ENCODE measurements at regions not wholly inside any gene's neighbourhood (a gene's known extent, or its start where the extent isn't known, plus 50 kb on each side); places are given as distances from the start of the nearest gene placed in this dataset.
A peak's percentile ranks its signal among the peaks of the same experiment; 100 is the strongest.
"Not testable (repeated sequence)": the region's sequence is repeated elsewhere in the genome, so short reads cannot be mapped to it uniquely, and the experiment has no call there.

GRCh38 chr16:25431472-25431871 lies 173.8 kb upstream of the ZKSCAN2 start:
- no peak for DNase-seq

DNA sequence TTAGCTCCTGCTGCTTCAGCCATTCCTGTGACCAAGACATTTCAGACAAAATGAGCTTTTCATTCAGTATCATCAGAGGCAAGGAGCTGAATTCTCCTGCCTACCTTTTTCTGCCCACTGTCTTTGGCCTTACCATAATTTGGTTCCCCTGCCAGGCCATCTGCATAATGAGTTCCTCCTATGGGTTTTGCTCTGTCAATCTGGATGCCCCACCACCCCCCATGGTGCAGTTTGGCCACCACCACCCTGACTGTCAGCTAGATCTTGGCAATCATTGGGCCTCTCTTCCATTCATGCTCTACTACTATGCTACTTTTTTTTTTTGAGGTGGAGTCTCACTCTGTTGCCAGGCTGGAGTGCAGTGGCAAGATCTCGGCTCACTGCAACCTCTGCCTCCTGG lies 169.2 kb upstream of the ZKSCAN2 start:
- DNase-seq, result no peak

- DNase-seq, result no peak
Measured at GRCh38 chr16:25419681-25420080, 162.0 kb upstream of the ZKSCAN2 start.

- DNase-seq, result no peak
Measured at GRCh38 chr16:25419153-25419552, 161.5 kb upstream of the ZKSCAN2 start.

DNA sequence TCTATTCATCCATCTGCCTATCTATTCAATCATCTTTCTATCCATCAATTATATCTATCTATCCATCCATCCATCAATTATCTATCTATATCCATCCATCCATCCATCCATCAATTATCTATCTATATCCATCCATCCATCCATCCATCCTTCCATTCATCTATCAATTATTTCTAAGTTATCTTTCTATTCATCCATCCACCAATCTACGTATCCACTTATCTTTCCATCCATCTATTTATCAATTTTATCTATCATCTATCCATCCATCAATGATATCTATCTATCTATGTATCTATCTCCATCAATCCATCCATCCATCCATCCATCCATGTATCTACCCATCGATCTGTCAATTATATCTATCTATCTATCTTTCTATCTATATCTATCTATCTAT lies 158.4 kb upstream of the ZKSCAN2 start:
- no peak for DNase-seq

- no peak for DNase-seq
Measured at GRCh38 chr16:25413975-25414374, 156.3 kb upstream of the ZKSCAN2 start.

- DNase-seq, result no peak
Measured at GRCh38 chr16:25413133-25413532, 155.5 kb upstream of the ZKSCAN2 start.

DNA sequence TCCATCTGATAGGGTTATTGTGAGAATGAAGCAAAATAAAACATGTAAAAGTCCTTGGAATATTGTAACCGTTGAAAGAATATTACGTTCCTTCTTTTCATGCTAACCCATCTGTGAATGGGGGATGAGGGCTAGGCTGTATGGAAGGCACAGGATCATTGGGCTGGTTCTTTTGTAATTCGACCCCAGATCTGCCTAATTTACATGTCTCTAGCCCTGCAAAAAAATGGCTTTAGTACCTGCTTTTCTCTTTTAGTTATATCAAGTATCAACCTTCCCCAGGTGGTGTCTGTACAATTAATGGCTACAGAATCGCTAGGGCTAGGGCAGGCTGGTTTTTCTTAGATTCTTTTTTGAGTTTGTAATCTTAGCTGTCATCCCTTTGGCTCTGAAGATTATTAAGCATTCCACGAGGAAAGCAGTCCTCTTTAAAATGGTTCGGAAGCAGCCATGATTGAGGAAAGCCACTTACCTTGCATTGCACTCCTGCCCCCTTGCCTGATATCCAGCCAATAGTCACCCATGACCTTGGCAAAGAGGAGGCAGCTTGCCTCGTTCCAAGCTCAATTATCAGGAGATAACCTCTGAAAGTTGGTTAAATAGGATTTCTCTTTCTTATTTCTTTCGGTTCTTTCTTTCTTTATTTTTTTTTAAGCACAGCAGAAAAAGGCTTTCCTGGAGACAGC lies 153.9 kb upstream of the ZKSCAN2 start:
- no peak for DNase-seq

GRCh38 chr16:25403852-25404251 lies 146.2 kb upstream of the ZKSCAN2 start:
- no peak for DNase-seq

DNA sequence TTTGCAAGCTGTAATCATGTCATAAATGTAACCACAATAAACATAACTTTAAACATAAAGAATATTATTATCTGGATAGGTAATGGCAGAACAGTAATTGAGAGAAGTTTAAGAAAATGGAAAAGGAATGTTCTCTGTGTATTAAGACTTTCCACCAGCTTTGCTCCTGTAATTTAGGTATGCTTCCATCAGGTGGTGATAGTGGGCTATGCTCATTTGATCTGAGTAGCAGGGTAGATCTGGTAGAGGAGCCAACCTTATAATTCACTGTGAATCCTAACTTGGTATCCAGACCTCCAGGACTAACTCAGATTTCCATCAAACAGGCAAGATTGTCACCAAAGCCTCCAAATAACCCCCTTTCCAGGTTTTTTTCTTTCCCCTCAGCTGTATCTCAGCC lies 137.9 kb upstream of the ZKSCAN2 start:
- peak; percentile 2 for DNase-seq

DNA sequence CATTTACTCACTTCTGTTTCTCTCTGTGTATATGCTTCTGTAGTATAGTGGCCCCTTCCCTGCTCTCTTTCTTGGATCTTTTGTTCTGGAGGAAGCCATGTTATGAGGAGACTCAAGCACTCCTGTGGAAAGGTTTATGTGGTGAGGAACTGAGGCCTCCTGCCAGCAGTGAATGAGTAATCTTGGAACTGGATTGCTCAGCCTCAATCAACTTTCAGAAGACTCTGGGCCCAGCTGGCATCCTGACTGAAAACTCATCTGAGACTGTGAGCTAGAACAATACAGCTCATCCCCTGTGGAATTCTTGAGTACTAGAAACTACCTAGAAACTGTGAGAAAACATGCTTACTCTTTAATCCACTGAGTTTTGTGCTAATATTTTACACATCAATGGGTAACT lies 133.1 kb upstream of the ZKSCAN2 start:
- DNase-seq, result no peak

- no peak for DNase-seq
Measured at GRCh38 chr16:25374556-25374955, 116.9 kb upstream of the ZKSCAN2 start.

GRCh38 chr16:25372716-25373115 lies 115.1 kb upstream of the ZKSCAN2 start:
- no peak for DNase-seq

GRCh38 chr16:25371342-25371741 lies 113.7 kb upstream of the ZKSCAN2 start:
- DNase-seq, result no peak

DNA sequence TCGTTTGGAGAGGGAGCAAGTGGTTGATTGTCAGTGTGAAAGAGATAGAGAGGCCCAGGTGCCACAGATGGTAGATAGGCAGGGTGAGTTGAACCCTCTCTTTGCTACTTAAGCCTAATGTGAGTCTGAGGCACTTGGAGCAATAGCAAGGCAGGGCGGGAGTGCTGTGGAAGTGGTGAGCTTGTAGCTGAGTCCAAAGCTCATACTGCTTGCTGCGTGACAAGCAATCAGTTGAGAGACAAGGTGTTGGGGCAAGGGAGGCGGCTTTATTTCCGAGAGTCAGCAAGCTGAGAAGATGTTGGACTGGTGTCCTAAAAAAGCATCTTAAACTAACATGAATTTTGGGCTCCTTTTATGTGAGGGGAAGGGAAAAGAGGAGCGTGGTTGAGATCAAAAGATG lies 112.9 kb upstream of the ZKSCAN2 start:
- DNase-seq, result no peak

DNA sequence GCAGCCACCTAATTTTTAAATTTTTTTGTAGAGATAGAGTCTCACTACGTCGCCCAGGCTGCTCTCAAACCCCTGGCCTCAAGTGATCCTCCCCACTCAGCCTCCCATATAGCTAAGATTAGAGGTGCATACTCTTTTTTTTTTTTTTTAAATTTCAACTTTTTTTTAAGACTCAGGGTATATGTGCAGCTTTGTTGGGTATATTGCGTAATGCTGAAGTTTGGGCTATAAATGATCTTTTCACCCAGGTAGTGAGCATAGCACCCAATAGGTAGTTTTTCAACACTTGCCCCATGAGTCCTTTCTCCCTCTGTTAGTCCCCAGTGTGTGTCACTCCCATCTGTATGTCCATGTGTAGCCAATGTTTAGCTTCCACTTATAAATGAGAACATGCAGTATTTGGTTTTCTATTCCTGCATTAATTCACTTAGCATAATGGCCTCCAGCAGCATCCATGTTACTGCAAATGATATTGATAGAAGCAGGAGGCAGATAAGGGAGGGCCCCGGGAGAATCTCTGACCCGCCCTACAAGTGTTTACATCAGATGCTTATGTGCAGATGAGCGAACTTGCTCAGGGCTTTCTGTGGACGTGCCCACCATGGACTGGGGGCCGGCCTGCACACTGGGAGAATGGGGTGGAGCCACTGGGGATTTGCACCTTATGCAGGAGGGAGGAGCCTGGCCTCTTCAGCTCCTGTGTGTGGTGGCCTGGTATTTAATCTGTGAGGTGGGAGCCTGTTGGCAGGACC lies 110.3 kb upstream of the ZKSCAN2 start:
- no peak for DNase-seq

- no peak for DNase-seq
Measured at GRCh38 chr16:25366078-25366477, 108.4 kb upstream of the ZKSCAN2 start.

DNA sequence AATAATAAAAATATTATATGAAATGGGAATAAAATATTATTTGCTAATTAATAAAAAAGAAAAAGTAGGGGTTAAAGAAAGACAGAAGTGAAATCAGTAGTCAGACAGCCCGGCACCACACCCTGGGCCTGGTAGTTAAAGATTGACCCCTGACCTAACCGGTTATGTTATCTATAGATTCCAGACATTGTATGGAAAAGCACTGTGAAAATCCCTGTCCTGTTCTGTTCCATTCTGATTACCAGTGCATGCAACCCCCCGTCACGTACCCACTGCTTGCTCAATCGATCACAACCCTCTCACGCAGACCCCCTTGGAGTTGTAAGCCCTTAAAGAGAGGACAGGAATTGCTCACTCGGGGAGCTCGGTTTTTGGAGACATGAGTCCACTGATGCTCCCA lies 101.9 kb upstream of the ZKSCAN2 start:
- DNase-seq, result not testable (repeated sequence)

DNA sequence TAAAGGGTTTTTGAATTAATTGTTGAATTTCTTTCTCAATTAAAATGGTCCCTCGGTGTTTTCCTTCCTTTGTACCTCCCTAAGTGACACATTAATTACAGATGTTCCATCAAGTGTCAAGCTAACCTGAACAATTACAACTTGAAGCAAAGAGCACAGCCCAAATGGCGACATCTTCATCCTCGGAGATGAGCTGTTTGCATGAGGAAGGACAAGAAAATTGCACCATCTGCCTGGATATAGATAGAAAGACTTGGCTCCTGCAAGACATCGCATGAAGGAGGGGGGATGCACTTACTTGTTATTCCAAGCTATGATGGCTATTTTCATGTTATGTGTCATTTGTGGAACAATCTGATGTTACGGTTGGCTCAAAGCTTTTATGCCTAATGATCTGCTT lies 86.4 kb upstream of the ZKSCAN2 start:
- no peak for DNase-seq

GRCh38 chr16:25340973-25341372 lies 83.3 kb upstream of the ZKSCAN2 start:
- no peak for DNase-seq

DNA sequence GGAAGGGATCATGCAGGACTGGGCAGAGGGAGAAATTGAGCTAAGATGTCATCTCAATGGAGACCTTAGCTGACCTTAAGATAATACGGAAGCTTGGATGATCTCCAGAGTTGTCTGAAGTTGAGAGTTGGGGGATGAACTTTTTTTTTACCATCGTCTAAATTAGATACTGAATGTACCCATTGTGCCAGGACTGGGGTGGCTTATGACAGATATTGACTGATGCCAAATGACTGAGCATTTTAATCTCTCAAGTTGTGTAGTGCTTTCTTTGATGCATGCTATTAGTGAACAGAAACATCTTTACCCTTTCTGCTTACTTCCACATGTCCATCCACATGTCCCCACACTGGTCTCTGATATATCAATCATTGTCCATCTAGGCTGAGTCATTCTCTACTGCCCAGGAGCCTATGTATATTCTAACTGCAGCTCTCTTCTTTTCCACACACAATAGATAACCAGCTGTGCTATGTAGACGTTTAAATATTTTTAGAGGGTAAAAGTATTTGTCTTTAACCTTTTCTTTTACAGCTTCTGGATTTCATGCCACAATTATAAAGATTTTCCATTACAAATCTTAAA lies 60.2 kb upstream of the ZKSCAN2 start:
- DNase-seq, result no peak

DNA sequence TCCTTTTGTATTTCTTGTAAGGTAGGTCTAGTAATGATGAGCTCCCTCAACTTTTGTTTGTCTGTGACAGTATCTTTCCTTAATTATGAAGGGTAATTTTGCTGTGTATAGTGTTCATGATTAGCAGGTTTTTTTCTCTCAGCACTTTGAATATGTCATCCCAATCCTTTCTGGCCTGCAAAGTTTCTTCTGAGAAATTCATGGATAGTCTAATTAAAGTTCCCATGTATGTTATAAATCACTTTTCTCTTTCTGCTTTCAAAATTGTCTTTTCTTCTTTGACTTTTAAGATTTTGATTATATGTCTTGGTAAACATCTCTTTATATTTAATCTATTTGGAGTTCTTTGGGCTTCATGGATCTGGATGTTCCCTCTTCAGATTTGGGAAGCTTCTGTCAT lies 54.3 kb upstream of the ZKSCAN2 start:
- DNase-seq, result no peak

GRCh38 chr16:25311039-25311438 lies 53.4 kb upstream of the ZKSCAN2 start:
- DNase-seq, result no peak

All from DMS53 (cell line).